ENCODE measurements at regions not wholly inside any gene's neighbourhood (a gene's known extent, or its start where the extent isn't known, plus 50 kb on each side); places are given as distances from the start of the nearest gene placed in this dataset.
A peak's percentile ranks its signal among the peaks of the same experiment; 100 is the strongest.

GRCh38 chr1:29639741-29640427 lies 403.6 kb downstream of the PTPRU start:
- DNase-seq: peak; percentile 54

GRCh38 chr1:29639156-29639736 lies 402.9 kb downstream of the PTPRU start:
- DNase-seq: no peak

- no peak for DNase-seq
Observed at GRCh38 chr1:29638281-29638680, 402.0 kb downstream of the PTPRU start.

- no peak for DNase-seq
Observed at GRCh38 chr1:29636936-29637335, 400.6 kb downstream of the PTPRU start.

- no peak for DNase-seq
Observed at GRCh38 chr1:29635501-29636263, 399.4 kb downstream of the PTPRU start.

- DNase-seq: no peak
Observed at GRCh38 chr1:29634746-29635335, 398.5 kb downstream of the PTPRU start.

GRCh38 chr1:29634324-29634723 lies 398.0 kb downstream of the PTPRU start:
- DNase-seq: no peak

GRCh38 chr1:29633771-29634170 lies 397.4 kb downstream of the PTPRU start:
- DNase-seq: no peak

- no peak for DNase-seq
Observed at GRCh38 chr1:29632806-29633615, 396.7 kb downstream of the PTPRU start.

- DNase-seq: no peak
Observed at GRCh38 chr1:29631836-29632805, 395.8 kb downstream of the PTPRU start.

GRCh38 chr1:29631361-29631760 lies 395.0 kb downstream of the PTPRU start:
- DNase-seq: no peak

GRCh38 chr1:29630756-29631155 lies 394.4 kb downstream of the PTPRU start:
- no peak for DNase-seq

- DNase-seq: no peak
Observed at GRCh38 chr1:29629814-29630516, 393.6 kb downstream of the PTPRU start.

GRCh38 chr1:29629401-29629800 lies 393.1 kb downstream of the PTPRU start:
- no peak for DNase-seq

- no peak for DNase-seq
Observed at GRCh38 chr1:29628190-29628589, 391.9 kb downstream of the PTPRU start.

- no peak for DNase-seq
Observed at GRCh38 chr1:29626726-29627125, 390.4 kb downstream of the PTPRU start.

- no peak for DNase-seq
Observed at GRCh38 chr1:29626066-29626465, 389.7 kb downstream of the PTPRU start.

- DNase-seq: no peak
Observed at GRCh38 chr1:29625084-29625420, 388.7 kb downstream of the PTPRU start.

GRCh38 chr1:29624320-29625083 lies 388.2 kb downstream of the PTPRU start:
- DNase-seq: no peak

GRCh38 chr1:29623501-29623900 lies 387.2 kb downstream of the PTPRU start:
- DNase-seq: no peak

Data from fibroblast of skin of right quadriceps (primary cell).